Parathyroid adenoma (tissue), 2 donors: ENCODE measurements at regions not wholly inside any gene's neighbourhood (a gene's known extent, or its start where the extent isn't known, plus 50 kb on each side); places are given as distances from the start of the nearest gene placed in this dataset.

Experiments
- H2AFZ ChIP-seq: fragments of 300-600 bp; sonication (generic); one replicate; pipeline ENCODE4 v1.7.0; 2017; ENCODE audit warnings: antibody characterized with exemption, mild to moderate bottlenecking
- H3K27ac ChIP-seq: fragments of 300-600 bp; sonication (generic); one replicate; pipeline ENCODE4 v1.7.0; 2017
- H3K27me3 ChIP-seq: fragments of 300-600 bp; sonication (generic); one replicate; pipeline ENCODE4 v1.7.0; 2017; ENCODE audit warnings: low read length; ENCODE audit not compliant: control insufficient read depth, insufficient read depth
- H3K36me3 ChIP-seq: fragments of 300-600 bp; sonication (generic); one replicate; pipeline ENCODE4 v1.7.0; 2017; ENCODE audit warnings: low read length; ENCODE audit not compliant: control insufficient read depth, insufficient read depth
- H3K4me1 ChIP-seq: fragments of 300-600 bp; sonication (generic); one replicate; pipeline ENCODE4 v1.7.0; 2017; ENCODE audit warnings: control low read depth
- H3K4me2 ChIP-seq: fragments of 300-600 bp; sonication (generic); one replicate; pipeline ENCODE4 v1.7.0; 2017; ENCODE audit warnings: low read length
- H3K4me3 ChIP-seq: fragments of 300-600 bp; sonication (generic); one replicate; pipeline ENCODE4 v1.7.0; 2017; ENCODE audit warnings: low read depth, low read length
- H3K79me2 ChIP-seq: fragments of 300-600 bp; sonication (generic); one replicate; pipeline ENCODE4 v1.7.0; 2017; ENCODE audit warnings: control low read depth
- H3K9ac ChIP-seq: fragments of 300-600 bp; sonication (generic); one replicate; pipeline ENCODE4 v1.7.0; 2017; ENCODE audit warnings: mild to moderate bottlenecking
- H3K9me3 ChIP-seq: fragments of 300-600 bp; sonication (generic); one replicate; pipeline ENCODE4 v1.7.0; 2017; ENCODE audit warnings: low read length; ENCODE audit not compliant: control insufficient read depth
- CTCF ChIP-seq: fragments of 300-600 bp; sonication (generic); IDR thresholded peaks from one replicate; pipeline ENCODE4 v1.7.0; 2017; ENCODE audit warnings: antibody characterized with exemption, mild to moderate bottlenecking
- donor health status: primary hyperparathyroidism.

- H3K4me3 ChIP-seq = peak overlapping the region; percentile 42
- H3K27ac ChIP-seq = peak overlapping the region; percentile 98
- no peak for TF ChIP-seq CTCF
- no peaks in the 10 kb centered on the region for H3K9me3 ChIP-seq
- peak overlapping the region; percentile 10 for H2AFZ ChIP-seq
- no peaks in the 10 kb centered on the region for H3K79me2 ChIP-seq
- no peak overlapping the region for H3K9ac ChIP-seq
- H3K4me2 ChIP-seq = no peak overlapping the region
- no peaks in the 10 kb centered on the region for H3K27me3 ChIP-seq
- H3K36me3 ChIP-seq = no peaks in the 10 kb centered on the region
- H3K4me1 ChIP-seq = peaks cover 46% of the 10 kb centered on the region
Observed at GRCh38 chr6:146915671-146916127, 288.5 kb upstream of the STXBP5 start.

- Histone ChIP-seq H3K27ac (peak overlapping the region; percentile 98), H3K36me3 (no peaks in the 10 kb centered on the region), H3K9ac (no peak overlapping the region), H3K27me3 (no peaks in the 10 kb centered on the region), H3K4me1 (peaks cover 40% of the 10 kb centered on the region), H3K4me3 (no peak overlapping the region), H2AFZ (peak overlapping the region; percentile 20), H3K9me3 (no peaks in the 10 kb centered on the region), H3K79me2 (no peaks in the 10 kb centered on the region), H3K4me2 (no peak overlapping the region)
- TF ChIP-seq CTCF = no peak
Observed at GRCh38 chr6:146916435-146917025, 287.7 kb upstream of the STXBP5 start.

- no peaks in the 10 kb centered on the region for H3K27me3 ChIP-seq
Observed at GRCh38 chr6:146917182-146917581, 287.0 kb upstream of the STXBP5 start.

GRCh38 chr6:146917979-146918378, 286.2 kb upstream of the STXBP5 start:
- no peaks in the 10 kb centered on the region for H3K27me3 ChIP-seq
- H3K79me2 ChIP-seq = no peaks in the 10 kb centered on the region
- peaks cover 34% of the 10 kb centered on the region for H3K4me1 ChIP-seq
- no peak overlapping the region for H3K9ac ChIP-seq
- TF ChIP-seq CTCF = no peak
- H3K36me3 ChIP-seq = no peaks in the 10 kb centered on the region
- no peak overlapping the region for H3K4me3 ChIP-seq
- no peaks in the 10 kb centered on the region for H3K9me3 ChIP-seq
- H2AFZ ChIP-seq = peak overlapping the region; percentile 16
- no peak overlapping the region for H3K4me2 ChIP-seq
- peak overlapping the region; percentile 20 for H3K27ac ChIP-seq

More at GRCh38 chr6:146917182-146917581, 287.0 kb upstream of the STXBP5 start:
- no peaks in the 10 kb centered on the region for H3K36me3 ChIP-seq
- no peaks in the 10 kb centered on the region for H3K9me3 ChIP-seq
- H3K4me3 ChIP-seq = no peak overlapping the region
- H2AFZ ChIP-seq = no peak overlapping the region
- TF ChIP-seq CTCF = no peak
- H3K9ac ChIP-seq = no peak overlapping the region
- no peaks in the 10 kb centered on the region for H3K79me2 ChIP-seq
- no peak overlapping the region for H3K27ac ChIP-seq
- no peak overlapping the region for H3K4me2 ChIP-seq
- H3K4me1 ChIP-seq = peaks cover 40% of the 10 kb centered on the region

GRCh38 chr6:146919017-146919416, 285.2 kb upstream of the STXBP5 start:
- peaks cover 24% of the 10 kb centered on the region for H3K4me1 ChIP-seq
- H3K27ac ChIP-seq = peak overlapping the region; percentile 60
- no peaks in the 10 kb centered on the region for H3K9me3 ChIP-seq
- TF ChIP-seq CTCF = no peak
- no peak overlapping the region for H3K4me2 ChIP-seq
- H3K27me3 ChIP-seq = no peaks in the 10 kb centered on the region
- H2AFZ ChIP-seq = peak overlapping the region; percentile 13
- no peaks in the 10 kb centered on the region for H3K36me3 ChIP-seq
- no peak overlapping the region for H3K9ac ChIP-seq
- no peaks in the 10 kb centered on the region for H3K79me2 ChIP-seq
- no peak overlapping the region for H3K4me3 ChIP-seq
